GM19035 (cell line): ENCODE measurements at regions not wholly inside any gene's neighbourhood (a gene's known extent, or its start where the extent isn't known, plus 50 kb on each side); places are given as distances from the start of the nearest gene placed in this dataset.
"Not testable (repeated sequence)": the region's sequence is repeated elsewhere in the genome, so short reads cannot be mapped to it uniquely, and the experiment has no call there.

ENCODE experiments used
- ATAC-seq: cut with Tn5 transposase; IDR thresholded peaks from one replicate; pipeline ENCODE4 v1.9.1; 2021; ENCODE audit not compliant: unreplicated experiment

DNA sequence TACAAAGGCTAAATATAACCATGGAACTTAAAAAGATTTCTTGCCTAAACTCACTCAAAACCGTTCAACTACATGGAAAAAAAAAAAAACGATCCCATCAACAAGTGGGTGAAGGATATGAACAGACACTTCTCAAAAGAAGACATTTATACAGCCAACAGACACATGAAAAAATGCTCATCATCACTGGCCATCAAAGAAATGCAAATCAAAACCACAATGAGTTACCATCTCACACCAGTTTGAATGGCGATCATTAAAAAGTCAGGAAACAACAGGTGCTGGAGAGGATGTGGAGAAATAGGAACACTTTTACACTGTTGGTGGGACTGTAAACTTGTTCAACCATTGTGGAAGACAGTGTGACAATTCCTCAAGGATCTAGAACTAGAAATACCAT is 151.2 kb upstream of the SMIM30 start:
- not testable (repeated sequence) for ATAC-seq

DNA sequence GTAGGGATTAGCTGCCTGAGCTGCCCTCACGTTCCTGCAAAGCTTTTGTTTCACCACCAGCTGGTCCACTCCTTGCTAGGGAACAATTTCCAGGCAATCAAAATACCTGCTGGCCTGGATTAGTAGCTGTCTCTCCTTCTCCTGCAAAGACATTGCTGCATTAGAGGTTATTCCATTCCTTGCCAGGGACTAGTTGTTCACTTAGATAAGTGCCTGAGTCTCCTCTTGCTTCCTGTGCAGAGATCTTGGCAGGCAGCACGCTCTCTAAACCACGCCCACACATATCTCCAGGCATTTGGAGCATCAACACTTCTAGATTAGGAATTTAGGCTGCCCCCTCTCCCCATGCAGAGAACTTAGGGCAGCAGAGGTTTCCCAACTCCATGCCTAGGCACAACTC is 150.4 kb upstream of the SMIM30 start:
- no peak for ATAC-seq

DNA sequence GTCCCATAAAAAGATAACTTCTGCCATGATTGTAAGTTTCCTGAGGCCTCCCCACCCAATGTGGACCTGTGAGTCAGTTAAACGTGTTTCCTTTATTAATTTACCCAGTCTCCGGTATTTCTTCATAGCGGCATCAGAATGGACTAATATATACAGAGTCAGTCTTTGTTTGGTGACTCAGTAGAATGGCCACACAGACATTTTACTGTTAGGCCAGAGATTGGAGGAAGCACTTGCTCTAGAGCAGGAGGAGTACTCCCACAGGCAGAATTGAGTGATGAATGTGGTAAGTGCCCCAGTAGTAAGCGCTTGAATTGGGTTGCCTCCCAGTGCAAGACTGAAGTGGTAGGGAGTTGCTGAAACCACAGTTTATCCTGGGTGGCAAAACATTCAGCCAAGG is 149.5 kb upstream of the SMIM30 start:
- ATAC-seq = no peak

DNA sequence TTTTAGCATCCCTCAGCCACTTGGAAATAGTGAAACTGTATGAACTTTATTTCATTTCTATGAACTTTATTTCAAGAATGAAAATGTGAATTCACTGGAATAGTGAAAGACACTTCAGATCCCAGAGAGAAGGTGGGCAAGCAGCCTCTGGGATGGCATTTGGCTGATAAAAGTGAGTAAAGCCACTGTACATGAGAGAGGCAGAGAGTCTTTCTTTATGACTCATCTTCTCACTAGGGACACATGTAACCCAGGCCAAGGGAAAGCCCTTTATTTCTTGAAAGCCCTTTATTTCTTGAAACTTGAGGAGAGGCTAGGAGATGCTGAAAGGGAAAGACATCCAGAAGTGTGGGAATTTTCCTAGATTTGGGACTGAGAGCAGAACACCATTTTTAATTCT is 148.9 kb upstream of the SMIM30 start:
- no peak for ATAC-seq

DNA sequence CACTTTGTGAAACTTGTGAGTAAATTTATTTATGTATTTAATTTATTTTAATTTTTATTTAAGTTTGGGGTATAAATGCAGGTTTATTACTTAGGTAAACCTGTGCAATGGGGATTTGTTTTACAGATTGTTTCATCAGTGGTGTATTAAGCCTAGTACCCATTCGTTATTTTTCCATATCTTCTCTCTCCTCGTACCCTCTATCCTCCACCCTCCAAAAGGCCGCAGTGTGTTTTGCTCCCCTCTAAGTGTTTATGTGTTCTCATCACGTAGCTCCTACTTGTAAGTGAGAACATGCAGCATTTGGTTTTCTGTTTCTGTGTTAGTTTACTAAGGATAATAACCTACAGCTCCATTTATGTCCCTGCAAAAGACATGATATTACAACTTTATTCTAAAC is 145.4 kb upstream of the SMIM30 start:
- ATAC-seq = no peak

DNA sequence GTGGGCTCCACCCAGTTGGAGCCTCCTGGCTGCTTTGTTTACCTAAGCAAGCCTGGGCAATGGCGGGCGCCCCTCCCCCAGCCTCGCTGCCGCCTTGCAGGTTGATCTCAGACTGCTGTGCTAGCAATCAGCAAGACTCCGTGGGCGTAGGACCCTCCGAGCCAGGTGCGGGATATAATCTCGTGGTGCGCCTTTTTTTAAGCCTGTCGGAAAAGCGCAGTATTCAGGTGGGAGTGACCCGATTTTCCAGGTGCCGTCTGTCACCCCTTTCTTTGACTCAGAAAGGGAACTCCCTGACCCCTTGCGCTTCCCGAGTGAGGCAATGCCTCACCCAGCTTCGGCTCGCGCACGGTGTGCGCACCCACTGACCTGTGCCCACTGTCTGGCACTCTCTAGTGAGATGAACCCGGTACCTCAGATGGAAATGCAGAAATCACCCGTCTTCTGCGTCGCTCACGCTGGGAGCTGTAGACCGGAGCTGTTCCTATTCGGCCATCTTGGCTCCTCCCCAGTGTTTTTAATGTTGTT is 144.9 kb upstream of the SMIM30 start:
- not testable (repeated sequence) for ATAC-seq

DNA sequence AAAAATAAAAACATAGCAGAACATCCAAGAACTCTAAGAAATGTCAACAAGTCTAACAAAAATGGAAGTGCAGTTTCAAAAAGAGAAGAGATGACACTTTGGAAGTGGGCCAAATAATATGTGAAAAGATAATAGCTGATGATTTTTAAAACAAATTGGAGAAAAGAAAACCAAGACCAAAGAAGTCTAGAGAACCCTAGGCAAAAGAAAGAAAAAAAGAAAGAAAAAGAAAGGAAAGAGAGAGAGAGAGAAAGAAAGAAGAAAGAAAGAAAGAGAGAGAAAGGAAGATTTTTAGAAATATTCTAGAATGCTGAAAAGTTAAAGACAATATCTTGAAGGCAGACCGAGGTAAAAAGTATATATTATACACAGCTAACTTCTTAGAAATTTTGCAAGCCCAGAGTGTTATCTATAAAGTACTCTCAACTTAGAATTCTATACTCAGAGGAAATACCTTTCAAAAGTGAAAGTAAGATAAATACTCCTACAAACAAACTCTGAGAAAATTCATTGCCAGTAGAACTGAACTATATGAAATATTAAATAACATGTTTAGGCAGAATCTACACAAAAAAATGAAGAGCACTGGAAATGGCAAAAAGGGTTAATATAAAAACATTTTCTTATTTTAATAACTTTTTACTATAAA is 138.7 kb upstream of the SMIM30 start:
- no peak for ATAC-seq

DNA sequence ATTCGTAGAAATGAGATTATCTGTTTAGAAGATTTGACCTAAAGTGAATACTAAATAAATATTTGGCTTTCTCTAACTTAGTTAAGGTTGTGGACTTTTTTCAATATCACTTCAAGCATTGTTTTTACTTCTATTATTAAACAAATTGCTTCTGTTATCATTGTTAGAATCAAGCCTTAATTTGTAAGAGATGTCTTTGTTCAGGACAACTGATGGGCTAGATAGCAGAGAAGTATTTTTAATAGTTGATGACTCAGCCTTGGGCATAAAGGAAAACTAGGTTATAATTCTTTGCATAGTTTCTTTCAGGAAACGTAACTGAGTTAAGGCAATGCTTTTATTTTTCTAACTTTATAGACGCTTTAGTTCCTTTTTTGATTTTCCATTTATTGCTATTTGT is 128.8 kb upstream of the SMIM30 start:
- ATAC-seq = no peak

DNA sequence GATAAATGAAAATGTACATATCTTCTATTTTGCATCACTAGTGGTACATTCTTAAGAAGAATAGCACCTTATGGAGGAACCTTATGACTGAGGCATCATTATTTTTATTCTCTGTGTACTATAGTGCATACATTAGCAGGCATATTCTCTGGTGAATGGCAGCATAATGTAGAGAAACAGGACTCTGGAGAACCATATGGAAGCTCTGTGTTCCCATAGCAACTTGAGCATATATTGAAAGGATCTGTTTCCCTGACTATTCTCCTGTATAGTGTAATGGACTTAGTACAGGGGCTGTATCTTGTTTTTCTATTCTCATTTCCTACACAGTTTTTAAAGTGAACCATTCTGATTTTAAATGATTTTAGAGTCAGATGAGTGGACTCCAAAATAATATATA is 128.4 kb upstream of the SMIM30 start:
- no peak for ATAC-seq

DNA sequence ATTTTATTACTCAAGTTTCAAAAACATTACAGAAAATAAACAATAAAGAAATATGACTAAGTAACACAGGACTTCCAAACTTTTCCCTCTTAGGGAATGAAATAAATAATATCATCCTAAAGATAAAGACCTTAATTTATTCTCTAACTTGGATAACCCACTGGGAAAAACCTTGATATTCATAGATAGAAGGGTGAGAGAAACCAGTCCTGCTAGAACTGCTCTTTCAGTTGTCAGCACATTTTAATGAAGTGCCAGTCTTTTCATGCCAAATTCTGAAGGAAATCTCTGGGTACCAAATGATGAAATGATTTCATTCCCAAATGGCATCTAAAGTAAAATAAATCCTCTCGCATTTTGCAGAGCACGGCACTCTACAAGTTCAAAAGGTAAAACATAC is 114.5 kb upstream of the SMIM30 start:
- ATAC-seq = no peak

DNA sequence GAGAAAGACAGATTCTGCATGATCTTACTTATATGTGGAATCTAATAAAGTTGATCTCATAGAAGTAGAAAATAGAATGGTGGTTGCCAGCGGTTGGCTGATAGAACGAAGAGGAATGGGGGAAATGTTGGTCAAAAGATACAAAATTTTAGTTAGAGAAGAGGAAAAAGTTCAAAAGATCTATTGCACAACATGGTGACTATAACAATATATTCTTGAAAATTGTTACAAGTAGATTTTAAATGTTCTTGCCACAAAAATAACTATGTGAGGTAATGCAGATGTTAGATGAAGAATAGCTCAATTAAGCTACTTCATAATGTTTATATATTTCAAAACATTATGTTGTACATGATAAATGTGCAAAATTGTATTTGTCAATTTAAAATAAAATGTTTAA is 112.3 kb upstream of the SMIM30 start:
- ATAC-seq = no peak

DNA sequence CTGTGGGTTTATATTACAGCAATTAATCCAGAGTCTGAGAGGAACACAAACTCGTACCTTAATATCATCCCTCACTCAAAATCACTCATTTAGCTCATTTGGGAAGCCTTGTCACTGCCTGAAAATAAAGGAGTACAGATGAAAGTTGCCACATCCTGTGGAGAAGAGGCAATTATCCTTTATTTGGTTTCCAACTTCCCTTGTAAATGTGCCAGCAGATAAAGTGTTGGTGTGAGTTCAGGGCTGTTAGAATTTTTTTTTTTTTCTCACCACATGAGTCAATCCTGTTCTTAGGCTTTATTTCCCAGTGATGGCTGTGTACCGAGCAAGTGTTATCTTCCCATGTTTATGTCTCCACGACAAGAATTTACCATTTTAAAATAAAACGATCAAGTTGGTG is 99.0 kb upstream of the SMIM30 start:
- ATAC-seq = no peak

DNA sequence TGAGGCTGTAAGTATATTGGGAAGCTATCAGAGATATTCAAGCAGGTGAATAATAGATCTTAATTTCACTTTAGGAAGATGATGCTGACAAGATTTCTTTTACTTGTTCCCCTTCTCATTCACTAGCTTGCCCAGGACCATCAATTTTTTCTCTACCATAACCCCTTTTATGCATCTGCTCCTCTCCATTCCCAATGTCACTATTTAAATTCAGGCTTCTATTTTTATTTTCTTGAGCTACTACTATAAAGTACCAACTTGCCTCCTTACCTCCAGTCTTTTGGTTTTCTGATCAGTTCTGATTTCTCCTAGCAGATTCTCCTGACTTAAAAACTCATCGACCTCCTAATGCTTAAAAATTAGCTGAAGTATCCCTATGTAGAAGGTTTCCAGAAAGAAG is 97.7 kb upstream of the SMIM30 start:
- no peak for ATAC-seq

DNA sequence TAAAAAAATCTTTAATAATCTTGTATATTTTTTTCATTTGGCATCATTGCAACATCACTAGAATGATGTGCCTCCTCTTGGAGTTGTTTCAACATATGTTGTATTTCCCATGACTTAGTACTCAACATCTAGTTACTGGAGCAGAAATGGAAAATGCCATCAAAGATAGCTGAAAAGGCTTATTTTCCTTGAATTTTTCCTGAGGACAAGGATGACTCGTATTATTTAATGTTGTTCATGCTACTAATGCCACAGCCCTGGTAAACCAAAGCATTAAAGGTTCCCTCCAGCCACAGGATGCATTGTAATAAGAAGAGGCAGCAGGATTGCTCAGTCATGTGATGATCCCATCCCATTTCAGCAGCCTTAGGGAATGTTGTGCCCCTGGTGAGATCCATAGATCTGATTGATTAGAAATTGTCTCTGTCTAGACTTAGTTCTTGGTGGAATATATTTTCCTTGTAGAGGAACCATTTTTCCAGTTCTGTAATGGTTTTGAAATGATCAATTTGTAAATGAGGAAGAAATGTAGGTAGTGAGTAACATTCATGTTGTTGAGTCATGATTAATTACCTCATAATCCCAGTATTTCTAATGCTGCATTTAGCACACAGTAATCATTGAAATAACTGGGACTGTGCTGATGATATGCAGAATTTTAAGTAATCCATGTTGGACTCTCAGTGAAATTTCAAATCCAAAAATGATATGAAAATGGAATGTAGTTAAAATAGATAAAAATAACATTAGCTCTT is 91.3 kb upstream of the SMIM30 start:
- no peak for ATAC-seq

DNA sequence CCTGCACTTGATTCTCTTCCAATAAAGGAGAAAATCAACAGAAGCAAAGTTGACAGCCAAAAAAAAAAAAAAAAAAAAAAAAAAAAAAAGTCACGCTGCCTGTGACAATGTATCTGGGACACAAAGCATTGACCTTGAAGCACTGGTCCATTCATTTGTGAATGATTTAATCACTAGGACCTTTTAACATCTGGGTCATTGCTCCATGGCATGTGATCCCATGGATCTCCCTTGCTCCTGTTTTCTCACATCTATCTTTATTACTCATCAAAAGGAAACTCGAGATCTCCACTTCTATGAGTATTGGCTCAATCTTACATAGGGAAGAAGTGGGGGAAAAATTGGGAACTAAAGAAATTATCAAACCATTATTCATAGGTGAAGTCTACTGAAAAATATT is 89.6 kb upstream of the SMIM30 start:
- no peak for ATAC-seq

DNA sequence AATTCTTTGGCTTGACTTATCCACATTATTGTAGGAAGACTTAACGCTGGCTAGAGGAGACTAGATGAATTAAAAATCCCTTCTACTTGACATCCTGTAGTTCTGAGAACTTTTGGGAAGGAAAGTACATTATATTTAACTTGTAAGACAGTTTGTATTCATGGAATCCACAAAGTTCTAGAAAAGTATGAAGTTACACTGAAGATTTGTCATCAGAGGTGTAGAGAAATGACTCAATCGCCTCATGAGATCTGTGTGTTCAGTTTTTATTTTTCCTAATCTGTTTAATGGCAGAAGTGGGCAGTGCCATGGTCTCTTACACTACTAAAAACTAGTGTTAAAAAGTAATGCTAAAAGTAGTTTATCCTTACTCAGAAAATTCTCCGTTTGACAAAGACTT is 89.1 kb upstream of the SMIM30 start:
- ATAC-seq = no peak

DNA sequence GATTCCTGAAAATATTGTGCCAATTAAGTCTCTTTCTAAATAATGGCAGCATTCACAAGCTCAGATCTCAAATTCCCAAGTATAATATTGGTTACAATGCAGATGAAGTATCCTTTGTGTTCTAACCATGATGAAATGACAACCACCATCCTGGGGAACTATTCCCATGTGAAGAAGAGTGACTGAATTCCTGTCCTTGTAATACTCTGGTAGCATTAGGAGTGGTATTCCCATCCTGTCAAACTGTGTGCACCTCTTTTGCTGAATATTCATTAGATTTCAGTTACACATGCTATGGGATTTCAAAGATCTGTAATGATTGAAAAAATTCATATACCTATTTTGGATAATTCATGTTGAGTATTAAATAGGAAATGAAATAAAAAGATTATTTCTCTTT is 86.1 kb upstream of the SMIM30 start:
- ATAC-seq = no peak

DNA sequence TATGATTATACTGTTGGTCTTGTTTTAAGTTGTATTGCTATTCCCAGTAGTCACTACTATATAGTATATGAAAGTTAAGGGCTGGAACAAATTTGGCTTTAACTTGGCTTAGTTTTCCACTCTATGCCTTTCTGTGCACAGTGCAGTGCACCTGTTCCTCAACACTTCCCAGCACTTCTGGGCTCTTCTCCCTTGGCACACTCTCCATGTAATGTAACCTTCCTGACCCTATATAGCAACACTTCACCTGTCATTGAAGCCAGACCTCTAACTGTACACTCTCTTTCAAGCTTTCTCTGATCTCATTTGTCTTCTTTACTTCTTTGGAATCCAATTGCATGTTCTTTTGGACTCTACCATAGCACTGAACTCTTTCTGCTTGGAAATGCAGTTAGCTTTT is 83.9 kb upstream of the SMIM30 start:
- ATAC-seq = no peak

DNA sequence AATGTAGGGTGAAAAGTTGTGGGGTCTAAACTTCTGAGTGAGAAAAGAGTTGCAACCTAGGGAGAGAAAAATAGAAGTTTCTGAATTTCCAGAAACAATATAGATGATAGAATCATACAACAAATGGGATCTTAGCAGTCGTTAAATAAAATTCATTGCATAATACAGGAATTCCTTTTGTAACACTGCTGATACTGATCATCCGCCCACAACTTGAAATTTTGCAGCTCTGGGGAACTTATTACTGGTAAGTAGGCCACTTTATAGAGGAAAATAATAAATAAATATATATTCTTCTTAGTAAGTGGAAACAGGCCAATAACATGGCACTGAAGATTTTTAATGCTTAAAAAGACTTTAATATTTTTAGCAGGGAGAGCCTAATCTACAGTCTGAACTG is 81.9 kb upstream of the SMIM30 start:
- ATAC-seq = no peak

DNA sequence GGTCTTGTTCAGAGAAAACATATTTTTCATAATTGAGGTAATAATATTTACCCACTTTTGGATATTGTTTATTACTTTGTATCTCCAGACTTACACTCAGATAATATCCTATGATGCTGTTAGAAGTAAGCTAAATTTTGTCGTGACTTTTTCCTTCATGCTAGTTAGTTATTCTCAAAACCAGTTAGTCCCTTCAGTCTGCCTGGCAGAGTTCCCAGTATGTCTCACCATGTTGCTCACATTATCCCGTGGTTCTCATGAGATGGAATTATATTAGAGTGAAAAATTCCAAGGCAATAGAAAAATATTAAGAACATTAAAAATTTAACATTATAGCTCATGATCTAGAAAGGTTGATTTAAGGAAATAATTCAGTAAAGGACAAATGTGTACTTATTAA is 81.5 kb upstream of the SMIM30 start:
- no peak for ATAC-seq

DNA sequence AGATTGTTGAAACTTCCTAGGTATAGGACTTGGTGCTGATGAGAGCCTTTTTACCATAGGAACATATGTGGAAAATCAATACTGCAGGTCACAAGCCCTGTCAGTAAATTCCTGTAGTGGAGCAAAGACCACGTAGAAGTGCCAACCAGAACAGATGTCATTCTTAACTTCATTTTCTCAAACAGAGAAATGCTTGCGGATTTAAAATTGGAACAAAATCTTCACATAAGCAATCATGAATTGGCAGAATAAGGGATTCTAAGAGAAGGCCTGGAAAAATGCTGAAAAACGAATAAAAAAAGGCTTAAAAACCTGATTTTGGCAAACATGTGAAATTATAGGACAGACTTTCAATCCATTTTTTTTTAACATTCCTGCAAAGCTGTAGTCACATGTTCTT is 80.8 kb upstream of the SMIM30 start:
- ATAC-seq = no peak

DNA sequence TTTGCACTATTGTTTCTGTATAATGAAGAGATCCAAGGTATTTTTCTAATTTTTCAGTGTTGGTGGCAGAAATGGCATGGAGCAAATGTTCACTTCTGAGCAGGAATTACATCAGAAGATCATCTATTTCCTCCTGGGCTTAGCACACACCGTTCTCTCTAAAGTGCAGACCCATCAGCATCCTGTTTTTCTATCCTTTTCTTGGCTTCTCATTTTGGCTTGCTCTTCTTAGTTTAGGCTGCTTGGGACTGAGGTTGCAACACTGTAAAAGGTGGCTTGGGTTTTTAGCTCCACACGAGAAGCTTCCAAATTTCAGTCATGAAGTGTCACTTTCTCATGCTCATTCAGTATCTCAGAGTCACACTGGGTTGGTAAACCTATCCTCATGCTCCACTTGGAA is 79.9 kb upstream of the SMIM30 start:
- ATAC-seq = no peak

DNA sequence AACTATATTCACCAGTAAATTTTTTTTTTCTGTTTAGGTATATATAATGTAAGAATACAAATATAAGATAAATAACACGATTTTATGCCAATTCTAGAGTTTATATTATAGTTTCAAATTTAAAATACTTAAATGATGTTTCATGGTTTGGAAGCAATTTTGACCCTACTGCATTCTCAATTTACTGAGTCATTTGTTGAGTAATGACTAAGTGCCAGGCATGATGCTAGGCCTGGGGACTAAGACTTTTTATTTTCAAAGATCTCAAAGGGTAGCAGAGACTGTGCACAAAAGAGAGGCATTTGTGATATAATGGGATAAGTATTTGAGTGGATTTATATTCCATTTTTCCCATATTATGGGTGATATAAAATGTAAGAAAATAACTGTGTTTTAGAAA is 78.9 kb upstream of the SMIM30 start:
- ATAC-seq = no peak
